GM21717 (cell line): ENCODE measurements at regions not wholly inside any gene's neighbourhood (a gene's known extent, or its start where the extent isn't known, plus 50 kb on each side); places are given as distances from the start of the nearest gene placed in this dataset.

Source experiments
- ATAC-seq: cut with Tn5 transposase; IDR thresholded peaks from one replicate; pipeline ENCODE4 v1.9.1; 2021; ENCODE audit warnings: mild to moderate bottlenecking, moderate library complexity; ENCODE audit not compliant: unreplicated experiment

- ATAC-seq: no peak
These were observed 416.4 kb downstream of the TLE4 start for GRCh38 chr9:79988126-79988525.

DNA sequence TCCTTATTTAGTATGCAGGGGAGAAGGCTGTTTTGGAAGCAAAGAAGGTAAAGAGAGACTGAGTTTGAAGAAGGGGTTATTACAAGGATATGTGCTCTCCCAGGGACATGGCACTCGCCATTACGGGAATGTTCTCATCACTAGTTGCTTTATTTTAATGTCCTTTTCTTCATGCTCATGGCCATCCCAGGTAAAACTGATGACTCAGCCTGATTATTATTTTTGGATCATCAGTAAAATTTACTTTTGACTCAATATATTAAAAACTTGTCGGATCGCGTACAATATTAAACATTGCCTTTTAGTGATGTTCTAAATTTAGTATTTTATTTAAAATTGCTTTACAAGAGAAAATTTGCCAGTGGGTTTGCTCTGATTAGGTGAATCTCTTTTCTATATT, 414.7 kb downstream of the TLE4 start:
- ATAC-seq: no peak

- no peak for ATAC-seq
These were observed 414.0 kb downstream of the TLE4 start for GRCh38 chr9:79985772-79986171.

DNA sequence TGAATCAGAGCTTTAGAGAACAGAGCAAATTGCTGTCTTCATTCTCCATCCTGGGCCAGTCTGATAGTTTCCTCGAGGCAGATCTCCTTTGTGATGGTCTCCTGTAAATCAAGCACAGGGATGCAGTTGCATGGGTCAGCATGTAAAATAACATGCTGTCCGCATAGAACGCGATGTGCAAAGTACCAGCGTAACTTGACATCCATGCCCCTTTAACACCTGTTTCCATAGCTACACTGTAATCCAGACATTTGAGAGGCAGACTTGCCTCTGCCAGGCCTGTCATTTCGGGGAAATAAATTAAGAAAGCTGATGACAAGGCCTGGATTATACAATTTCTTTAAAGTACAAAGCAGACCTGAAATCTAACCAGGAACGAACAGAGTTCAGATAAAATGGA, 413.5 kb downstream of the TLE4 start:
- ATAC-seq: no peak

DNA sequence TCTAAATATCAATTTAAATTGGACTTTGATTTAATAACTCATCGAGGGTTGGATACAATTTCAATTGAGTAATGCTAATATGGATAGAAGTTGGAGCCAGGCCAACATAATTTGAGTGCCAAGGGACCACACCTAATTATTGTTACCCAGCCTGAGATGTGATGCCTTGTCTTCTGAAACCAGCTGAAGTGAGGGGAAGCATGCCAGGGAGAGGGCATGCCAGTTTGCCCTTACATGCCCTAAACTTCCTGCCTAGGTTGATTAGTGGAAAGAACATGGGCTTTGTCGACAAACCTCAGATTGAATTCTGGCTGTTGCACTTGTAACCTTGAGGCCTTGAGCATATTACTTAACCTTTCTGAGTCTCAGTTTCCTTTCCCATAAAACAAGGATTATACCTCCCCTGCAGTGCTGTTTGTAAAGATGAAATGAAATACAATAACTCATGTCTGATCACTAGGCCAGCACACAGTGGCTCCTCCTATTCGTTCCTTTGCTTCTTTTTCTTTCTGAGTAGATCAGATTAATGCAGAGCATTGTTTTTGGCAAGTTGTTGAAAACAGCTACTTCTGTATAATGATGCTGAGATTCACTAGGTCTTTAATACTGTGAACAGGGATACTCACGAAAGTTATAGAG, 412.8 kb downstream of the TLE4 start:
- ATAC-seq: no peak

DNA sequence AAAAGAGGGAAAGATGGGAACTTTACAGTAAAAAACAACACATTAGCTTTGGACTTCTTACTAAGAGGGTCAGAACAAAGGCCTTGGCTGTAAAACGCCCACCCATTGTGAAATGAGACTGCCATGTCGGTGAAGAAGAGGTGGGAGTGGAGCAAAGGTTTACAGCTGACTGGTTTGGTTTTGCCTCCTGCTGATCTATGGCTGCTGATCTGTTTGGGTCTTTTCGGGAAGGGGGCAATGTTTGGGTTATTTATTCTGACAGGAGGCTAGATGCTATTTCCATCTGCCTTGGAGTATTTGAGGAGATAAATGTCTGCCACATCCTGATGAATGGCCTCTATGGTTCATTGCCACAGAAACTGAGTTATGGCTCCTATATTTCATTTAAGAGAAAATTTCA, 408.7 kb downstream of the TLE4 start:
- no peak for ATAC-seq

DNA sequence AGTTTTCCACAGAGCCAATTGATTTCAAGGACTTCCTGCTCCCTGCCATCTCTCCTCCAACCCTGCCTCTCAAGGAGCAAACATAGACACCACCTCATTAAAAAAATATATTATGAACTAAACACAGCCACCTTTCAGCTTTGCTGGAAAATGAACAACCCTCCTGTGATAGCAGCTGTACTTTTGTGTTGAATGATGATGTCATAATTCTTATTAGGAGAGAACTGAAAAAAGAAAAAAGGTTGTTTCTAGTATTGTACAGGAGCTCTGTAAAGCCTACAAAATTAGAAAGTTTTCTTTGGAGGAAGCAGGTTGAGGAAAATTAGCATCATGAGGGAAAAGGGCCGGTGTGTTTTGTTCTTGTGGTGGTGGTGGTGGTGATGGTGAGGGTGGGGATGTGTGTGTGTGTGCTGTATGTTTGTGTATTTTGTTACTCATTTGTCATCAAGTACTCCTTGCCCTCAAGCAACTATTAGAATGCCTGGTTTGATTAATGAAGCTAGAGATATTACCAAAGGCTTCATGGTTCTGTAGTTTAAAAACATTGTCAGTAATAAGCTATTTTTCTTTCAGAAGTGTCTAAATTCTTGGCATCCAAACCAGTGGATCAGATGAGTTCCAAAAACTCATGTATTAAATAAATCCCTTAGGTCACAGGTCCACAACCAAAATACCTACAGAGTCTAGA, 405.9 kb downstream of the TLE4 start:
- no peak for ATAC-seq

- no peak for ATAC-seq
These were observed 405.3 kb downstream of the TLE4 start for GRCh38 chr9:79977074-79977435.

- ATAC-seq: no peak
These were observed 404.7 kb downstream of the TLE4 start for GRCh38 chr9:79976257-79977073.

DNA sequence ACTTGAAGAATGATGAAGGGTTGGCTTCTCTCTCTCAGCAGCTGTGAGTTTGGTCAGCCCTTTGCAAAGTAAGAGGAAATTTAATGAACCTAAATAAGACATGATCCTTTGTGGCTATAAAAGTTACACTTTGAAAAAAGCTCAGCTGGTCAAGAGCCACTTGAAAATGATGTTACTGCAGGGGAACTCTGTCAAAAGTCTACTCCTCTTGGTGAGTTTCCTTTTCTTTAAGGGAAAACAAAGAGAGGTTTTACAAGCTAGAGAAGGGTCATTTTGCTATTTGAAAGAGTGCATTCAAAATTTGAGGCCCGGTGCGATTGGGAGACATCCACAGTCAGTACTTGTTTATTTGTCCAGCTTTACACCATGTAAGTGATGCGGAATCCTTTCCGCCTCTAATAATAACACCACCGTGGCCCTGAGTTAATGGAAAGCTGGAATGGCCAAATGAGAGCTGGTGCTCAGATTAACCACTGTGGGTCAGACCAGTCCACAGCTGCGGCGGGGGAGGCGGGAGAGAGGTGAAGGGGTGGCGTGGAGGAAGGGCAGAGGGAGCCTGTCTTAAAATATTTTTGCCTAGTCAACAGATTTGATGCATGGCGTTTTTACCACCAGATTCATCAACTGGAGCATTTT, 404.0 kb downstream of the TLE4 start:
- no peak for ATAC-seq

GRCh38 chr9:79974806-79975422, 403.1 kb downstream of the TLE4 start:
- ATAC-seq: no peak

- no peak for ATAC-seq
These were observed 401.9 kb downstream of the TLE4 start for GRCh38 chr9:79973627-79974026.

GRCh38 chr9:79970146-79970425, 398.3 kb downstream of the TLE4 start:
- ATAC-seq: no peak

DNA sequence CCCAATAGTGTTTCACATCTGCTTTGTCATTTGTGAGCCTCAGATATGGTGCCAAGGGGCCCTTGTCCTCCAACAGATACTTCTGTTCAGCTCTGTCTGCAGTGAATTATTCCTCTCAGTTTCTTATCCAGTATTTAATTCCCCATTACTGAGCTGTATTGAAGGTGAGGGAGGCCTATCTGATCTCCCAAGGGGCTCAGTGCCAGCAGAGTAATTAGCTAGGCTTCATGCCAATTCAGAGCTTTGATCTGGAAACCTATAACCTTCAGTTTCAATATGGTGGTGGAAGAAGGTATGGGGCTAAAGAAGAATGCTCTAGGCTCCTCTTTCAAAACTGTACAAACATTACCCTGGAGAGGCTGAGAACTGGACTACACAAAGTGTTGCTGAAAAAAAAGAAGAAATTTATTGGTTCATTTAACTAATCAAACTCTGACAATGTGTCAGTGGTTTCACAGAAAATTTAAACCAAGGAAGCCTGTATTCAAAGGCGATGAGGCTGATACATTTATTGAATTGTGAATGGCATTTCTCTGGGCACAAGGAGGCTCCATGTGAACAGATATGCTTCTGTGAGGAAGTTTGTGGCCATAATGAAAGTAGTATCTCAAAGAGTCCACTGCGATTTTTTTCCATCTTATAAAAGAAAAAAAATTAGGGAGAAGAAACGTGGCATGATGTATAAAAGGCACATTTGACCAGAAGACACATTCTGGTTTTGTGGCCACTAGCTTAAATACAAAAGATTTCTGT, 397.8 kb downstream of the TLE4 start:
- no peak for ATAC-seq

DNA sequence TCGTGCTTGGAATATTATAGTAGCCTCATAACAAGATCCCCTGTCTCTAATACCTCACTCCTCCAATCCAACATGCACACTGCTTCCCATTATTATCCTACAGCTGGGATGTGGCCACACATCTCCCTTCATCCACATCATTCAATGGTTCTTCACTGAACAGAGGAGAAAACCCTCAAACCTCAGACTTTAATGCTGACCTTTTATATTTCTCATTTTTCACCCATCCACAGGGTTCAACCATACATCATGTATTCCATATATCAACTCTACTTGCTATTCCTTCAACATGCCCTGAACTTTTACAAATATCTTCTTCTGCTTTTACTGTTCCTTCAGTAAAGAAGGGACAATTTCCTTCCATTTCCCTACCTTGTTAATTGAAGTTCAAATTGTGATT, 396.8 kb downstream of the TLE4 start:
- ATAC-seq: no peak

DNA sequence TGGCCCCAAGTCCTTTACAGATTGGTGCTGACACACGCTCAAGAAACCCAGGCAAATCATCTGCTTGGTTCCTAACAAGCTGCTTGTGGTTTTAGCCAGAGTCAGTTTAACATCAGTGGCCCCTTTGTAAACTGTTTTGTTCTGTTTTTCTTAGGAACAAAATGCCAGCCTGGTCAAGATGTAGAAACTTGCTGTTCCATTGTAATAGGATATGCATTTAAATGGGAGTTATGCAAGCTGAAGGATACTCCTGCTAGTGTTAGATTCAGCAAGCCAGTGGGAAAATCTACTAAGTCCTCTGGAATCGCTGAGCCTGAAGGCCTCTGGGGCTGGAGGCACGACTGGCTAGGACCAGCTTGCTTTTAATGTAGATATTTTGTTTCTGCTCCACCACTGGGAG, 391.1 kb downstream of the TLE4 start:
- no peak for ATAC-seq

DNA sequence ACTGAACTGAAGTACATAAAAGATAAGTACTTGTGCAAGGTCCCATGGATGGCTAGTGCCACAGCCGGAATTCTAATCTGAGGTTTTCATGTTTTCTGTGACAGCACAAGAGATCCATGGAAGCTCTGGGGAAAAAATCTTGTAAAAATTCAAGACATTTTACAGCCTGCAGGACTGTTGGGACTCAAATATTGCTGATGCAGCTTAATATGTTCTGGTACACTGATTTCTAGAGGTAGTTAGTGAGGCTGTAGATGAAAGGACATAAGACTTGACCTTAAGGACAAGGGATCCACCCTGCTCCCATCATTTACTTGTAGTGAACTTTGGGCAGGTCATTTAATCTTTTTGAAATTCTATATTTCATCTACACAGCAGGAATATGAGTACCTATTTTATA, 390.4 kb downstream of the TLE4 start:
- ATAC-seq: no peak

GRCh38 chr9:79955300-79955699, 383.5 kb downstream of the TLE4 start:
- no peak for ATAC-seq

GRCh38 chr9:79953908-79954307, 382.1 kb downstream of the TLE4 start:
- ATAC-seq: no peak

DNA sequence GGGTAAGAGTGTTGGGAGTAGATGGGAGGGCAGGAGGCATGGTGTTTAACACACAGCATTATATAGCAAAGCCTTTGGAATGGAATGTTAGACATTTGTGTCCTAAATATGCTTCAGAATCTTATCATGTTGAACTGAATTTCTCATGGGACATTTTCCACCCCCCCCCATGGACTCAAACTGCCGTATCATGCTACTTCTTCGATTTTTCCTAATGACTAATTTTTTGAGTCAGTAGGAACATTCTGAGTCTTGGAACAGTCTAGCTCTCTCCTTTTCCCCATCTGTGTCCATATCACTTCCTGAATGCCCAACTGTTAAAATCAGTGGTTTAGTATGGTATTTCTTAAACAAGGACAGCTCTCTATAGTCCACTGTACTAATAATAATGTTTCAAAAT, 380.6 kb downstream of the TLE4 start:
- ATAC-seq: no peak

- no peak for ATAC-seq
These were observed 374.9 kb downstream of the TLE4 start for GRCh38 chr9:79946712-79947111.
